Osteocyte (in vitro differentiated cells): ENCODE measurements at regions not wholly inside any gene's neighbourhood (a gene's known extent, or its start where the extent isn't known, plus 50 kb on each side); places are given as distances from the start of the nearest gene placed in this dataset.

Source experiments
- DNase-seq: peaks from one replicate; pipeline ENCODE4 v3.0.0; 2021; ENCODE audit warnings: mixed read lengths; ENCODE audit not compliant: unreplicated experiment; ENCODE audit errors: extremely low spot score
- H3K27ac Mint-ChIP-seq: one replicate; pipeline ENCODE4 v1.8.0; 2021; ENCODE audit warnings: mild to moderate bottlenecking, mixed read lengths; ENCODE audit not compliant: unreplicated experiment
- H3K27me3 Mint-ChIP-seq: one replicate; pipeline ENCODE4 v1.8.0; 2021; ENCODE audit warnings: mixed read lengths; ENCODE audit not compliant: unreplicated experiment
- H3K36me3 Mint-ChIP-seq: one replicate; pipeline ENCODE4 v1.8.0; 2021; ENCODE audit warnings: mixed read lengths; ENCODE audit not compliant: unreplicated experiment
- H3K4me1 Mint-ChIP-seq: one replicate; pipeline ENCODE4 v1.8.0; 2021; ENCODE audit warnings: mixed read lengths; ENCODE audit not compliant: unreplicated experiment
- H3K4me3 Mint-ChIP-seq: one replicate; pipeline ENCODE4 v1.8.0; 2021; ENCODE audit warnings: mild to moderate bottlenecking, moderate library complexity, mixed read lengths; ENCODE audit not compliant: unreplicated experiment
- H3K9me3 Mint-ChIP-seq: one replicate; pipeline ENCODE4 v1.8.0; 2021; ENCODE audit warnings: mixed read lengths; ENCODE audit not compliant: unreplicated experiment
- TF ChIP-seq, protein P1 (sequence below): fragments of 200-600 bp; sonication (generic); IDR thresholded peaks from 2 replicates; pipeline ENCODE4 v1.5.0; 2021; ENCODE audit warnings: antibody characterized with exemption, mild to moderate bottlenecking, moderate library complexity

DNA sequence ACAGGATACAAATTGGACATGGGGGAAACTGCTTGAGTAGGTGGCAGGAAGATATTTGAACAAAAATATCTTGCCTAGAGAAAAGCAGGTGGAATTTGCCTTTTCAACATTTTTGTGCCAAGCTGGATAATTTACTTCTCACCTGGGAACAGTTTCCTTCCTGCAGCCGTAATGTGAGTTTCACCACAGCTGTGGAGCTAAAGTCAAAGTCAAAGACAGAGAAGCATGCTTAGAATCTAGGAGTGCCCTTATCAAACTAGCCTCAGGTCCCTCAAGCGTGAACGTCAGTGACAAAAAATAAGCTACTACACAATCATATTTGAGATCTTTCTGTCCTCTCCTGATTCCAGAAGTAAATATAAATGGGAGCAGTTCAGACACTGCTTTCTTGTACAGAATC, 588.9 kb downstream of the MAT2B start:
- no peak for DNase-seq
- H3K4me1 Mint-ChIP-seq, result no peaks in the 10 kb centered on the region
- no peak overlapping the region for H3K4me3 Mint-ChIP-seq
- H3K27me3 Mint-ChIP-seq, result no peaks in the 10 kb centered on the region
- H3K9me3 Mint-ChIP-seq, result no peaks in the 10 kb centered on the region
- no peak overlapping the region for H3K27ac Mint-ChIP-seq
- TF ChIP-seq, protein P1, sequence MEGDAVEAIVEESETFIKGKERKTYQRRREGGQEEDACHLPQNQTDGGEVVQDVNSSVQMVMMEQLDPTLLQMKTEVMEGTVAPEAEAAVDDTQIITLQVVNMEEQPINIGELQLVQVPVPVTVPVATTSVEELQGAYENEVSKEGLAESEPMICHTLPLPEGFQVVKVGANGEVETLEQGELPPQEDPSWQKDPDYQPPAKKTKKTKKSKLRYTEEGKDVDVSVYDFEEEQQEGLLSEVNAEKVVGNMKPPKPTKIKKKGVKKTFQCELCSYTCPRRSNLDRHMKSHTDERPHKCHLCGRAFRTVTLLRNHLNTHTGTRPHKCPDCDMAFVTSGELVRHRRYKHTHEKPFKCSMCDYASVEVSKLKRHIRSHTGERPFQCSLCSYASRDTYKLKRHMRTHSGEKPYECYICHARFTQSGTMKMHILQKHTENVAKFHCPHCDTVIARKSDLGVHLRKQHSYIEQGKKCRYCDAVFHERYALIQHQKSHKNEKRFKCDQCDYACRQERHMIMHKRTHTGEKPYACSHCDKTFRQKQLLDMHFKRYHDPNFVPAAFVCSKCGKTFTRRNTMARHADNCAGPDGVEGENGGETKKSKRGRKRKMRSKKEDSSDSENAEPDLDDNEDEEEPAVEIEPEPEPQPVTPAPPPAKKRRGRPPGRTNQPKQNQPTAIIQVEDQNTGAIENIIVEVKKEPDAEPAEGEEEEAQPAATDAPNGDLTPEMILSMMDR, result no peak
- no peaks in the 10 kb centered on the region for H3K36me3 Mint-ChIP-seq

DNA sequence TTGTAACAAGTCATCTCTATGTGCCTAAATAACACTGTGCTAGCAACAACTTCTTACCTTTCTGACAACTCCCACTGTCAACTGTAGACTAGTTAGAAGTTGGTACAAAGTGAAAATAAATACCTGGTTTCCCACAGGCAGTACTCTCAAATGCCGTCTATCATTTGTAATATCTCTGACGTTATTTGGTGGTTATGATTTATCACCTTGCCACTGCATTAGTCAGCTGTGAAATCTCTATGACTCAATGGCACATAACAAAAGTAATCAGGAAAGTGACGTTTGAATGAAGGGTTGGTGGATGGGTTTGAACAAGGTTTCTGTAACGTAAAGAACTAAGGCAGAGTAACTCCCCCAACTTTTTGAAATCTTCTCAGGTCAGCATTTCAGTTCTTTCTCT, 592.3 kb downstream of the MAT2B start:
- Mint-ChIP-seq H3K27ac (no peak overlapping the region), H3K4me1 (no peaks in the 10 kb centered on the region), H3K9me3 (no peaks in the 10 kb centered on the region), H3K27me3 (no peaks in the 10 kb centered on the region), H3K36me3 (no peaks in the 10 kb centered on the region), H3K4me3 (no peak overlapping the region)
- no peak for DNase-seq
- TF ChIP-seq, protein P1, result no peak

DNA sequence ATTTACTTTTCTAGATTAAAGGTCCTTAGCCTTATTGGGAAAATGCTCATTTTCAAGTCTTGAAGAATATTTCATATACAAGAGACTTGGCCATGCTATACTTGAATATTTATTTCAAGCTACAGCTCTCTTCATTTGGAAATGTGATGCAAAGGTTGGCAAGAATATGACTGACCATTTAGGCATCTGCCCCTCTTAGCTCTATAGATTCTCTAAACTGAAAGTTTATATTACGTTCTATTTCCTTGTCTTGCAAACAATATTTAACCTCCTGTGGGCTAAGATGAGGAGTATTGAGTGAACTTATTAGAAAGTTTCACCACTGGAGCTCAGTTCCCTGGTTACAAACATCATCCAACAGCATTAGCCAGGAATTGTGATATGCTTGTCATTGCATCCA, 593.1 kb downstream of the MAT2B start:
- DNase-seq, result no peak
- Mint-ChIP-seq H3K36me3 (no peaks in the 10 kb centered on the region), H3K4me3 (no peak overlapping the region), H3K9me3 (no peaks in the 10 kb centered on the region), H3K27ac (no peak overlapping the region), H3K4me1 (no peaks in the 10 kb centered on the region), H3K27me3 (no peaks in the 10 kb centered on the region)
- TF ChIP-seq, protein P1, result no peak

DNA sequence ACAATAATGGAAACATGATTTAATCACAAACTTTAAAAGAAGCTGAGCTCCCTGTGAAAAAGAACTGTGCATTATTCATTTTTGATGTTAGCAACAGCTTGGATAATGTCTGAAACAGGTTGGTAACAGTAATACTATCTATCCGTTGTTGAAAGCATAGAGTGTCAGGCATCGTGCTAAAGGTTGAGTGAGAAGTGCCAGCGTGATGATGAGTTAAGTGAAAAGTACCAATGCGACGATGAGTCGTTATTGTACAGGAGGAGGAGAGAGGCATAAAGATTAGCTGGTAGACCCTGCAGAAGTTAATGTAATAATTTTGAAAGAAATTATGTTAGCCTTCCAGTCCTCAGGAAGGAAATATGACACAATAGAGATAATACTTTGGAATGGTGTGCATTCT, 593.6 kb downstream of the MAT2B start:
- H3K36me3 Mint-ChIP-seq, result no peaks in the 10 kb centered on the region
- no peak overlapping the region for H3K27ac Mint-ChIP-seq
- H3K27me3 Mint-ChIP-seq, result no peaks in the 10 kb centered on the region
- TF ChIP-seq, protein P1, result no peak
- no peaks in the 10 kb centered on the region for H3K4me1 Mint-ChIP-seq
- no peak for DNase-seq
- H3K4me3 Mint-ChIP-seq, result no peak overlapping the region
- H3K9me3 Mint-ChIP-seq, result no peaks in the 10 kb centered on the region

DNA sequence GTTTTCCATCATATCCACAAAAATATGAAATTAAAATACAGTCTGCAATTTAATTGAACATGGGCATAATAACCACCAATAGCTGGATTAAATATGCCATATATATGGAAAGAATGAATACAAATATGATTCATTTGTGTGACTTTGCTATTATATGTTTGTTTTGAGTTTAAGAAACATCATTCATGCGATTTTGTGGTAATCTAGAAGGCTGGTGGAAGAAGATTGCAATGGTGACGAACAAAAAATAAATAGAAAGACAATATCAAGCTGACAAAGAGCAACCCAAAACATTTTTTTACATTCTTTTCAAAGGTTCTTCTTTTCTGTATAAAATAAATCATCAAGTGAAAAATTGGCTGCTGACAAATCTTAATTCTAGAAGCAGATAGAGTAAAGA, 610.0 kb downstream of the MAT2B start:
- Mint-ChIP-seq H3K36me3 (no peaks in the 10 kb centered on the region), H3K4me3 (no peak overlapping the region), H3K27ac (no peak overlapping the region), H3K4me1 (no peaks in the 10 kb centered on the region), H3K9me3 (no peaks in the 10 kb centered on the region), H3K27me3 (no peaks in the 10 kb centered on the region)
- no peak for DNase-seq
- TF ChIP-seq, protein P1, result no peak
